Uterus (tissue), 2 donors: ENCODE measurements at regions not wholly inside any gene's neighbourhood (a gene's known extent, or its start where the extent isn't known, plus 50 kb on each side); places are given as distances from the start of the nearest gene placed in this dataset.

ENCODE experiments used
- CTCF ChIP-seq, 4 experiments: fragments of 200-600 bp in 2 of 4; fragments of 450-650 bp in 2 of 4; sonication (generic) in 2 of 4; IDR thresholded peaks; one replicate each; pipeline ENCODE4 v1.5.1; 2016 to 2019; ENCODE audit warnings: antibody characterized with exemption in 4 of 4, mild to moderate bottlenecking in 2 of 4, moderate library complexity in 1 of 4
- POLR2A ChIP-seq, 2 donors: fragments of 450-650 bp; IDR thresholded peaks; one replicate each; pipeline ENCODE4 v1.6.1; 2016; ENCODE audit warnings: antibody characterized with exemption in 2 of 2, mild to moderate bottlenecking in 1 of 2, moderate library complexity in 1 of 2

GRCh38 chr7:140236626-140237025, 59.8 kb upstream of the KDM7A start:
- TF ChIP-seq CTCF (IDR thresholded peaks at IDR 0.05) (no peak), POLR2A (IDR thresholded peaks at IDR 0.05) (no peak)
